ENCODE measurements at regions not wholly inside any gene's neighbourhood (a gene's known extent, or its start where the extent isn't known, plus 50 kb on each side); places are given as distances from the start of the nearest gene placed in this dataset.

DNA sequence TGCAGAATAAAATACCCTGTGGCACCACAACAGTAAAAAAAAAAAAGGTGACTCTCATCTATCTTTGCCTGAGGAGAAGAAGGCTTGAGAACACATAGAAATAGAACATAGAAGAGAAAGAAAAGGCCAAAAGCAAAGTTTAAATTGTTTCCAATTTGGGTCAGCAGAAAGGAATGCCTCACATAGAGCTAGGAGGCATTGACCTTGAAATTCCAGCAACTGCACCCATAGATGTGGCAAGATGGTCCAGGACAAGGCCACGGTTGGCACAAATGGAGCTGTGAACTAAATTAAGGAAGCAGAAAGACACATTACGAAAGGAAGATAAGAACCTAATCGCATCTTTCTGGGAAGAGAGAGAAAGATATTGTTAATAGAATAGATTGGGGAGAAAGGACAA, 588.3 kb downstream of the LMO4 start:
- WGBS = 89% methylated on average over 3 of the region's 3 CpGs

DNA sequence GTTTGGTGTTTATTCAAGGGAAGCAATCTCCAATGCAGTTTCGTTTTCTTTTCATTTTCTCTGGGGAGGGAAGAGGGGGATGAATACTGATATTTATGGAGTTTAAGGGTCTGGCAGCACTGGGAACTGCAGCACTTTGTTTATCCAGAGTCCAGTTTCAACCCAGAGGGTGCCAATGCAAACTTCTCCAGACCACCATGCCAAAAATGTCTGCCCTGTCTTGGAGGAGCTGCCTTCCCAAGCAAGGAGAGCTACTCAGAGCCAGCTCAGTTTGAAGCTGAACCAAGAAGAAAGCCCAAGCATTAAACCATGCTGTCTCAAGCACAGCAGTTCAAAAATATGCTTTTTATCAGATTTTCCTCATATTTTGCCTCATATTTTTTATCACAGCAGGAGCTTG, 589.7 kb downstream of the LMO4 start:
- Histone ChIP-seq H3K36me3 (no peaks in the 10 kb centered on the region), H3K4me1 (no peaks in the 10 kb centered on the region), H3K9me3 (peaks cover 7% of the 10 kb centered on the region), H3K4me3 (no peak overlapping the region), H3K27me3 (no peaks in the 10 kb centered on the region), H3K27ac (no peak overlapping the region)
- TF ChIP-seq EP300 (IDR thresholded peaks at IDR 0.05) (no peak), POLR2AphosphoS5 (IDR thresholded peaks at IDR 0.05) (no peak), POLR2A (IDR thresholded peaks at IDR 0.05) (no peak), CTCF (IDR thresholded peaks at IDR 0.05) (no peak)
- DNase-seq (ENCODE audit: low spot score in 2 of 2) = no peak
- 59% methylated on average over 1 of the region's 1 CpG for WGBS

More for the DNA sequence above, 588.3 kb downstream of the LMO4 start:
- Histone ChIP-seq H3K4me1 (no peaks in the 10 kb centered on the region), H3K9me3 (peaks cover 8% of the 10 kb centered on the region), H3K36me3 (no peaks in the 10 kb centered on the region), H3K27me3 (no peaks in the 10 kb centered on the region), H3K27ac (no peak overlapping the region), H3K4me3 (no peak overlapping the region)
- TF ChIP-seq POLR2AphosphoS5 (IDR thresholded peaks at IDR 0.05) = no peak
- no peak for TF ChIP-seq CTCF (IDR thresholded peaks at IDR 0.05)
- no peak for TF ChIP-seq EP300 (IDR thresholded peaks at IDR 0.05)
- no peak for TF ChIP-seq POLR2A (IDR thresholded peaks at IDR 0.05)
- no peak for DNase-seq (ENCODE audit: low spot score in 2 of 2)

DNA sequence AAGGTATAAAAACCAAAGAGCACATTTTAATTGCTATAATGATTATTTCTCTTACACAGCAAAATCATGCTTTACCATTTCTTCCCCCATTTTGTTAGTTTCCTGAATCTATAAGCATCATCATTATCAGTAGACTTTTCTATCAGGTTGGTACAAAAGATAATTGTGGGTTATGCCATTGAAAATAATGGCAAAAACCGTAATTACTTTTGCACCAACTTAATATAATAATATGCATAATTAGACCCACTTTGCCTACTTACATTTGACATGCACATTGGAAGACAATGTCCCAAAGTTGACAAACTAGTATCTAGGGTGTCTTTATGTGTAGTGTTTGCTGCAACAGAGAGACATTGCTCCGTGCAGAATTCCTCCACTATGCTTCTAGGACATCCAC, 594.2 kb downstream of the LMO4 start:
- no peak for DNase-seq (ENCODE audit: low spot score in 2 of 2)
- Histone ChIP-seq H3K36me3 (no peaks in the 10 kb centered on the region), H3K27me3 (no peaks in the 10 kb centered on the region), H3K9me3 (no peaks in the 10 kb centered on the region), H3K27ac (no peak overlapping the region), H3K4me3 (no peak overlapping the region), H3K4me1 (no peaks in the 10 kb centered on the region)
- TF ChIP-seq POLR2AphosphoS5 (IDR thresholded peaks at IDR 0.05) (no peak), POLR2A (IDR thresholded peaks at IDR 0.05) (no peak), CTCF (IDR thresholded peaks at IDR 0.05) (no peak), EP300 (IDR thresholded peaks at IDR 0.05) (no peak)
- WGBS = 98% methylated on average over 2 of the region's 2 CpGs

DNA sequence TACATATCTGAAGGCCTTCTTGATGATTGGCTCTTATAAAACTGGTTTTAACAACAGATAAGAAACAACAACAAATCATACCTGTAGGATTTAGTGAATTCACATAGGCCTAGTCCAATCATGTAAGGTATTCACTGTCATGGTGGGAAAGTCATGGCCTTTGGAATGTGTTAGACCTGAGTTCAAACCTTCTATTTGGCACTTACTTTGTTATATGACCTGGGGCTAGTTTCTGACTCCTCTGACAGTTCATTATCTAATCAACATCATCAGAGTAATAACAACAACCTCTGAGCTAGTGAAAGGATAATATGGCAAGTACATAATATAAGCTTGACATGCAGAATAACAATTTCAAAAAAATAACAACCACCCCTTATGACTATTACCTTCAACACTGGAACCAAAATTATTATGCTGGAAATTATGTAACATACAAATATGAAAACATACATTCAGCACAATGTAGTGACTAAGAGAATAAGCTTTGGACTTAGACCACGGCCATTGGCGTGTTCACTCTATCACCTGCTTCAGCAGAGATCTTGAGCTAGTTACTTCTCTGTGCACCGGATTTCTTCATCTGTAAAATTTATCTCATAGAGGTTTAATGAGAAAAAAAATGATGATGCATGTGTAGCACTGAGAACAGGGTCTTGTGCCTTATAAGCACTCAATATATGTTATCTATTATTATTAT, 597.6 kb downstream of the LMO4 start:
- no peak for DNase-seq (ENCODE audit: low spot score in 2 of 2)
- no peaks in the 10 kb centered on the region for H3K9me3 ChIP-seq
- TF ChIP-seq CTCF (IDR thresholded peaks at IDR 0.05) = no peak
- no peak overlapping the region for H3K27ac ChIP-seq
- no peak overlapping the region for H3K4me3 ChIP-seq
- H3K36me3 ChIP-seq = no peaks in the 10 kb centered on the region
- 80% methylated on average over 3 of the region's 3 CpGs for WGBS
- no peaks in the 10 kb centered on the region for H3K27me3 ChIP-seq
- H3K4me1 ChIP-seq = peaks cover 3% of the 10 kb centered on the region

- Histone ChIP-seq H3K27me3 (no peaks in the 10 kb centered on the region), H3K9me3 (no peaks in the 10 kb centered on the region), H3K4me1 (peaks cover 3% of the 10 kb centered on the region), H3K4me3 (no peak overlapping the region), H3K27ac (no peak overlapping the region), H3K36me3 (no peaks in the 10 kb centered on the region)
- DNase-seq (ENCODE audit: low spot score in 2 of 2) = no peak
- 83% methylated on average over 1 of the region's 1 CpG for WGBS
- TF ChIP-seq POLR2A (IDR thresholded peaks at IDR 0.05) (no peak), CTCF (IDR thresholded peaks at IDR 0.05) (no peak)
Measured at GRCh38 chr1:87926921-87927320, 598.2 kb downstream of the LMO4 start.

Measured in suprapubic skin (tissue), 4 donors.